T-helper 1 cell treated with Interleukin-12 subunit alpha and Interleukin-12 subunit beta and Interleukin-4 antibody, amounts not matched to agents 30 μg/mL and 1 μg/mL, for 36 hours (primary cell): ENCODE measurements at regions not wholly inside any gene's neighbourhood (a gene's known extent, or its start where the extent isn't known, plus 50 kb on each side); places are given as distances from the start of the nearest gene placed in this dataset.

Experiments
- H3K27ac Mint-ChIP-seq: one replicate; pipeline ENCODE4 v1.8.0; 2021; ENCODE audit warnings: mild to moderate bottlenecking, mixed read lengths
- H3K27me3 Mint-ChIP-seq: one replicate; pipeline ENCODE4 v1.8.0; 2021; ENCODE audit warnings: low read depth, mixed read lengths
- H3K36me3 Mint-ChIP-seq: one replicate; pipeline ENCODE4 v1.8.0; 2021; ENCODE audit warnings: low read depth, mixed read lengths
- H3K4me1 Mint-ChIP-seq: one replicate; pipeline ENCODE4 v1.8.0; 2021; ENCODE audit warnings: low read depth, mixed read lengths
- H3K4me3 Mint-ChIP-seq: one replicate; pipeline ENCODE4 v1.8.0; 2021; ENCODE audit warnings: mild to moderate bottlenecking, moderate library complexity, mixed read lengths
- H3K9me3 Mint-ChIP-seq: one replicate; pipeline ENCODE4 v1.8.0; 2021; ENCODE audit warnings: mixed read lengths

DNA sequence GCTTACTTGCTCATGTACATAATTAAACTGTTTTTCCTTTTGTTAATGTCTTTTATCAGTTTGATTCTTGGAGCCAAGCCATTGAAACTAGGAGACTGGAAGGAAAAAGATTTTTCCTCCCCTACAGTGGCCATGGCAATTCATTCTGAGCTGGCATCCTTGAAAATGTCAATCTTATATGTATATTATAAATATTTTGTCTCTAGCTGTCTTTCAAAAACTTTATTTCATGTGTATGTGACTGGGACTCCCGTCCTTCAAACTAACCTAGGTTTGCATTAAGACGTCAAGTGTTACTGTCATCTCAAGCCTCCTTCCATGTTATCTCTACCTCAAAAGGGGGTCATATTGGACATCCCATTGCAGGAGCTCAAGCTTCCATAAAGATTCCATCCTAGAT lies 280.4 kb downstream of the HRH4 start:
- Mint-ChIP-seq H3K4me3 (no peak overlapping the region), H3K4me1 (no peaks in the 10 kb centered on the region), H3K27me3 (no peaks in the 10 kb centered on the region), H3K36me3 (no peaks in the 10 kb centered on the region), H3K9me3 (no peaks in the 10 kb centered on the region), H3K27ac (no peak overlapping the region)

DNA sequence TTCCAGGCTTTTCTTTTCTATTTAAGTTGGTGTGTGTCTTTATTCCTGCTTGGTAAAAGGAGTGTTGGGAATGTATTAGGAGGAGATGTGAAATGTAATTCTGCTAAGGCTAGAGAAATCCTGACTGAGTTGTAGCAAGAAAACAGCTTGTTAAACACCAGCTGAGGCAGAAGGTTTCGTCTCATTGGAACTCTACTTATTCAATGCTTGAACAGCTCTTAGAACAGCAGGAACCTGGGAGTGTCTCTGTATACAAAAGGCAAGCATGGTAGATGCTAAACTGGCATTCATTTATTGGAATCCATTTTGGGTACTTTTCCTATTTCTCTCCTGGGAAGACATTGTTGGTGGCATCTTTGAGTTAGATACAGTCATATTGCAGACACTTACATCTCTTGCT lies 280.9 kb downstream of the HRH4 start:
- no peaks in the 10 kb centered on the region for H3K9me3 Mint-ChIP-seq
- no peaks in the 10 kb centered on the region for H3K36me3 Mint-ChIP-seq
- no peaks in the 10 kb centered on the region for H3K27me3 Mint-ChIP-seq
- H3K27ac Mint-ChIP-seq = no peak overlapping the region
- no peak overlapping the region for H3K4me3 Mint-ChIP-seq
- no peaks in the 10 kb centered on the region for H3K4me1 Mint-ChIP-seq

DNA sequence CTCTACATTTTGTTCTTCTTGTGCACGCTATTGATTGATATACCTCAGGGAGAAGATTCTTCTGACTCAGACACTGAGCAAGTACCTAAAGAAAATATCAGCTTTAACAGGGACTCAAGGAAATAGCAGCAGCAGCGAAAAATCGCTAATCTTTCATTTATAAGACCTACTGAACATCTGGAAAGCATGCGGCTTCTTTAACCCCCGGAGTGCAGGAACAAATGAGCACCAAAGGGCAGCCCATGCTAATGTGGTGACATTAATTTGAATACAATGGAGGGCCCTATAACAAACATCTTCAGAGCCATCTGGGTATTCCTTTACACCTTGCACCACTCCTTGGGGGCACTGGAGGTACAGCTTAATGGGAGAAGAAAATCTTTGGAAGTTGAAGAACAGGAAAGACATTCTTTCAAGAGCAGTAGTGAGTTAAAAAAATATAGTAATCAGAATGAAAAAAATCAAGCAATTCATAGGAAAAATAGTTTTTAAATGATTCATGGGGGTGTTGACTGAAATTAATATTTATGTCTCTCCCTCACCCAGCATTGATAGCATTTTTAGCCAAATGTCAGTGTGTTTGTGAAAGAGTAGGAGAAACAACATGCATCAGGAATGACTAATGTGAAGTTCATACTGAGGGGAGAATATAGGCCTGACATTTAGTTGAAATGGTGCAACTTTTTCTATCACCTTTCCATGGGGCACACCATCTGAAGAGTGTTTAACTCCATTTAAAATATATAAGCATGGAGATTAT lies 281.7 kb downstream of the HRH4 start:
- Mint-ChIP-seq H3K4me3 (no peak overlapping the region), H3K27ac (no peak overlapping the region), H3K4me1 (no peaks in the 10 kb centered on the region), H3K9me3 (no peaks in the 10 kb centered on the region), H3K36me3 (no peaks in the 10 kb centered on the region), H3K27me3 (no peaks in the 10 kb centered on the region)

DNA sequence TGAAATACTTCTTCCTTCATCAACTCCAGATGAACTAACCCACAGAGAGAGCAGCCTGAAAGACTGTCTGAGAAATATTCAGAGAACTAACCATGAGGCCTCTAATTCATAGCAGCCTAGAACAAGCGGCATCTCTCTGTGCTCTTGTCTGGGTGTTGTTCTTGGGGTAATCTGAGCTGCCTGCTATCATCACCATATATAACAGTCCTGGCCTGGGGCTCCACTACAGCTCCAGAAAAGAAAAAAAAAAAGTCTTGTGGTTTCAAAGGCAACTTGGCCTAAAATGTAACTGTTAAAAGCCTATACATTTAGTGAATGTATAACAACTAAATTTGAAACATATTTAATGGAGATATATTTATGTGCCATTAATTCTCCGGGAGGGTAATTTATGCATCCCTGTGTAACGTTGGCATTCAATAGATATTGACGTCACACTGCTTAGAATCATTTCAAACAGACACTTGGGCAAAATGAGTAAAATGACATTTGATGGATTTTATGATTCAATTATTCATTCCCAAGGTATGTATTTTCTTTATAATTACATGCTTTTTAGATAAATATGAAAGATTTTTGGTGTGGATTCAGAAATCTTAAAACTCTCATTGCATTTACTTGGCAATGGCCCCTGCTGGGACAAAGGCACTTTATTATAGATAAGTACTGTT lies 294.3 kb downstream of the HRH4 start:
- Mint-ChIP-seq H3K27me3 (no peaks in the 10 kb centered on the region), H3K4me3 (no peak overlapping the region)

DNA sequence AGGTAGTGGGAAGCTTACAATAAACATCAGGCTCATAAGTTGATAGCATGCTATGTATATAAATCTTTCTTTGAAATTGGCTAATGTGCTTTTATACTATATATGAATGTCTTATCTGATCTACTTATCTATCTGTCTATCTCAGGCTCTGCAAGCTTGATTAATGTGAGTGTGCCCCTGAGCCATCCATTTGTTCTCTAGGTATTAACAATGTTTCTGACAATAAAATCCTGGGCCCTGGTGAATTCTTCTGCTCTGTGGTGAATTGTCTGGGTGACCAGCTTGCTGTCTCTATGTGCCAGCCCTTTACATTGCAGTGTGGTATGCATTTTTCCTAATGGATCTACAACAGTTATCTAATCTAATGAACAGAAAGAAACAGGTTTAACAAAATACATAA lies 295.9 kb downstream of the HRH4 start:
- Mint-ChIP-seq H3K9me3 (no peaks in the 10 kb centered on the region), H3K4me1 (no peaks in the 10 kb centered on the region), H3K27me3 (no peaks in the 10 kb centered on the region), H3K4me3 (no peak overlapping the region), H3K27ac (no peak overlapping the region), H3K36me3 (no peaks in the 10 kb centered on the region)

More for the DNA sequence above, 294.3 kb downstream of the HRH4 start:
- H3K36me3 Mint-ChIP-seq = no peaks in the 10 kb centered on the region
- no peak overlapping the region for H3K27ac Mint-ChIP-seq
- H3K9me3 Mint-ChIP-seq = no peaks in the 10 kb centered on the region
- H3K4me1 Mint-ChIP-seq = no peaks in the 10 kb centered on the region

DNA sequence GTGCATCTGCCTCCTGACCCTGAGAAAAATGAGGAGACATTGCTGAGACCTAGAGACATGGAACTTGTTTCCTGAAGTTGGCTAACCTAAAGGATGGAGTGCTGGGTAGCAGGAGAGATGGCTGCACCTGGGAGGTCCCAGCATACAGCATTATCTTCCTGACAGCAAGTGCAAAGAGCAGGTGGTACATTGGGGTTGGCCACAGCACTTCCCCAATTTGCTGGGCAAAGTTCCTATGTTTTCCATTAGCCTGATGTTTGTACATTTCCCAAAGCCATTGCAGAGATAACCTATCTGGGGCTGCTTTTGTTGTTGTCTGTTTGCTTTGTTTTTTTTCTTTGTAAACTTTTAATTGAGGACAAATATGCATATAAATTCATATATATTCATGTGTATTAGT lies 296.7 kb downstream of the HRH4 start:
- H3K4me3 Mint-ChIP-seq = no peak overlapping the region
- no peaks in the 10 kb centered on the region for H3K27me3 Mint-ChIP-seq
- H3K4me1 Mint-ChIP-seq = no peaks in the 10 kb centered on the region
- no peaks in the 10 kb centered on the region for H3K9me3 Mint-ChIP-seq
- H3K36me3 Mint-ChIP-seq = no peaks in the 10 kb centered on the region
- no peak overlapping the region for H3K27ac Mint-ChIP-seq

DNA sequence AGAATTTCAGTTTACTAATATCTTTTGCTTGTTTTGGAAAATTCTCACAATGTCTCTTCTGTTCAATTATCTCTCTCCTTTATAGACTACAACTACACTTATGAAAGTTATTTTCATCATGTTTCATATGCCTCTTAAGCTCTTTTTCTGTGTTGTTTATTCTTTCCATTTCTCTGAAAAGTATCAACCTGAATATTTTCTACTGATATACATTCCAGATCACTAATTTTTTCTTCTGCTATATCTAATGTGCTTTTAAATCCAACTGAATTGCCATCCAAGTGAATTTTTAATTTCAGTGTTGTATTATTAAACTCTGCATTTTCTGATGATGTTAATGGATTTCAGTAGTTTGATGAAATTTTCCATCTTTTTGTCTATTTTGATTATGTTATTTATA lies 301.3 kb downstream of the HRH4 start:
- Mint-ChIP-seq H3K27ac (no peak overlapping the region), H3K9me3 (no peaks in the 10 kb centered on the region), H3K36me3 (no peaks in the 10 kb centered on the region), H3K27me3 (no peaks in the 10 kb centered on the region), H3K4me1 (no peaks in the 10 kb centered on the region), H3K4me3 (no peak overlapping the region)

DNA sequence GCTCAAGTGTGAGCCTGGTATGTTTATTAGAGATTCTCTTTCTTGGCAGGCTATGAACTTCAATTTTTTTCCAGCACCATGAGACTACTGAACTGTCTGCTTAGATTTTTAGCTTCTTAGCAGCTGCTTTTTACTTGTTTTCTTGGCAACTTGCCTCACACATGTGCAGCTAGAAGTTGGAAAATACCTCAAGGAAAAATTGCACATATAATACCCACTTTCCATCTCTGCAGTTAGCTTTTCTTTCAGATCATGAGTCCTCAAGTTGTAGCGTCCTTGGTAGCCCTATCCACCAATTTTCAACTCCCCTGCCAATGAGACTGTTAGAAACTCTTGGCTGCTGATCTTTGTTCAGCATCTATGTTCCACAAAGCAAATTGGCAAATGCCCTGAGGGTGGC lies 302.1 kb downstream of the HRH4 start:
- H3K36me3 Mint-ChIP-seq = no peaks in the 10 kb centered on the region
- no peaks in the 10 kb centered on the region for H3K9me3 Mint-ChIP-seq
- H3K4me1 Mint-ChIP-seq = no peaks in the 10 kb centered on the region
- no peaks in the 10 kb centered on the region for H3K27me3 Mint-ChIP-seq
- H3K4me3 Mint-ChIP-seq = no peak overlapping the region
- no peak overlapping the region for H3K27ac Mint-ChIP-seq

DNA sequence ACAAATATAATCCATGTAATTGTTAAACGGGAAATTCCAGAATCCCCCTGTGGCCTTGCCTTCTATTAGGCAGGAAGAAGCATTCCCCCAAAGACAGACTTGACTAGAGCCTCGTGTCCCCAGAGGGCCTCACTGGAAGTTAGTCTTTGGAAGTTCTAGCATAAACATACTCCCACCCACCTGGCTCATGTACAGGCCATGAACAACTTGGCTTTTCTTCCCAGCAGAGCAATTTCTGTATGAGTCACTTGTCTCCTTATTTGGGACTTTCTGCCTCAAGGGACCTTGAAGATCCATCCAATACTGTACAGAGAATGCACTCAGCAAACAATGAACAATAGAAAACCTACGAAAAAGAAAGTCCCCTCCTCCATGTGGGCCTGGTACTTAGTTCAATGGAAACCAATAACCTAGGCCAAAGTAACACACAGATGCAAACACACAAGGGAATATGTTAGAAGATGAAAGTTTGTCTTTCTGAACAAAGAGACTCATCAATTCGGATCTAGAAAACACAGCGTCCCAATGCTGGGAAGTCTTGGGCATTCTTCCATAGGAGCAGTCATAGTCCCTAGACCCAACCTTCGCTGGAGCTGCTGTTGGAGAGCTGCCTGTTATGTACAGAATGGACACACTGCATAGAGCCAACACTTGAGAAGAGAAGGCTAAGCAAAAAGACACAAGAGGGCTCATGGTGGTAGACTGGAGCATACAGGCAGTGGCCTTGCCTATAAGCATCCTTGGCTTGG lies 303.5 kb downstream of the HRH4 start:
- H3K27ac Mint-ChIP-seq = no peak overlapping the region
- H3K9me3 Mint-ChIP-seq = no peaks in the 10 kb centered on the region
- H3K4me1 Mint-ChIP-seq = no peaks in the 10 kb centered on the region
- H3K4me3 Mint-ChIP-seq = no peak overlapping the region
- H3K36me3 Mint-ChIP-seq = no peaks in the 10 kb centered on the region
- no peaks in the 10 kb centered on the region for H3K27me3 Mint-ChIP-seq

DNA sequence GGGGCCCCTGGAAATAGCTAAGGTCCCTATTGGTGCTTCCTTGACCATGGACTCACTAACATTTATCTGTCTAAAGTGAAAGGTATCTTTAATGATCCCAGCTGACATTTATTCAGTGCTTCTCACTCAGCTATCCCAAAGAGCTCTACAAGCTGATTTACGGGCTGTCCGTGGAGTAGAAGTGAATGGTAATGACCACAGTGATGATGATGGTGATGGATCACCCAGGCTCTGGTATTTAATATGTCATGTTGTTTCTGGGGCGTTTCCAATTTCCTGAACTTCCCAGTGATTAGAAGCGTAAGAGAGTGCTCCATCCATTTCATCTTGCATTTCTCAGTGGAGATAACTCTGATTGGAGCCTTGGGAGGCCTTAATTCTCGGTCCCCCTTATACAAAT lies 304.3 kb downstream of the HRH4 start:
- Mint-ChIP-seq H3K36me3 (no peaks in the 10 kb centered on the region), H3K27ac (no peak overlapping the region), H3K4me1 (no peaks in the 10 kb centered on the region), H3K27me3 (no peaks in the 10 kb centered on the region), H3K9me3 (no peaks in the 10 kb centered on the region), H3K4me3 (no peak overlapping the region)

DNA sequence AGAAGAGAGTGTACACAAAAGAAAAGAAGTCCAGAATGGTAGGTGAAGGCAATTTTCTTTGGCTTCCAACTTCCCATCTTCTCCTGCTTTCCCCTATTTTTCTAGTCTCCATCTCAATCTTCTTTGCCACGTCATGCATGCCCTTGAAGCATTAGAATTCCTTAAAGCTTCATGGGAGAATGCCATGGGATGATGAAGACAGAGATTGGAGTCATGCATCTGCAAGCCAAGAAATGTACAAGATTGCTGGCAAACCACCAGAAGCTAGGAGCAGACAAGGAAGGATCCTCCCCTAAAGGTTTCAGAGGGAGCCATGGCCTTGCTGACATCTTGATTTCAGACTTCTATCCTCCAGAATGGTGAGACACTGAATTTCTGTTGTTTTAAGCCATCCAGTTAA lies 305.9 kb downstream of the HRH4 start:
- Mint-ChIP-seq H3K36me3 (no peaks in the 10 kb centered on the region), H3K9me3 (no peaks in the 10 kb centered on the region), H3K4me3 (no peak overlapping the region), H3K27me3 (no peaks in the 10 kb centered on the region), H3K4me1 (no peaks in the 10 kb centered on the region), H3K27ac (no peak overlapping the region)

DNA sequence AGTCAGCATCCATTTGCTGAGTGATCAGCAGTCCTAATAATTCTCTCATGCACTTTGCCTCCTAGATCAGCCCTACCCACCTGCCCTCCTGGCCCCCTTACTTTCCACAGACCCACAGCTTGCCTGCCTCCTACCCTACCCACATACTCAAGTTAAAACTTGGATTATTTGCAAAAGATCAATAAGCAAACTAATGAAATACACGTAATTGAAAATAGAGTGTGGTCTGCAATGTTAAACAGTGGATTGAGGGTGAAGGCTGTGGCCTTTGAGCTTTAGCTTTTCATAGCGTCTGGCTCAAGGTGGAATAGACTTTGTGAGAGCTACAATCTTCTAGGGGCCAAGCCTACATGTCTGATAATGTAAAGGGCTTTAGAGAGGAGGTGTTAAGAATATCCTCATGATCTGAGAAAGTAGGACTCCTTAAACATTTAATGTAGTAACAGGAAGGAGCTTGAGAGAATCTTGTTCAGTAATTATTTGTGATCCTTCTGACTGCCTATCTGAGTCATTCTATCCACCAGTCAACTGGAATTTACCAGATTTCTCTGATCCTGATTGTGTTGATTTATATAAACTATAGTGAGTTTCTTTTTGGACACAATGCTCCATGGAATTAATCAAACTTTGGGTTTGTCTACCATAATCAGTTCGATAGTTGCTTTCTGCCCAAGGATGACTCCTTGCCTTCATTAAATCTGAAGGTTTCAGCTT lies 310.0 kb downstream of the HRH4 start:
- Mint-ChIP-seq H3K27me3 (no peaks in the 10 kb centered on the region), H3K9me3 (no peaks in the 10 kb centered on the region), H3K4me3 (no peak overlapping the region), H3K36me3 (no peaks in the 10 kb centered on the region), H3K4me1 (no peaks in the 10 kb centered on the region), H3K27ac (no peak overlapping the region)

DNA sequence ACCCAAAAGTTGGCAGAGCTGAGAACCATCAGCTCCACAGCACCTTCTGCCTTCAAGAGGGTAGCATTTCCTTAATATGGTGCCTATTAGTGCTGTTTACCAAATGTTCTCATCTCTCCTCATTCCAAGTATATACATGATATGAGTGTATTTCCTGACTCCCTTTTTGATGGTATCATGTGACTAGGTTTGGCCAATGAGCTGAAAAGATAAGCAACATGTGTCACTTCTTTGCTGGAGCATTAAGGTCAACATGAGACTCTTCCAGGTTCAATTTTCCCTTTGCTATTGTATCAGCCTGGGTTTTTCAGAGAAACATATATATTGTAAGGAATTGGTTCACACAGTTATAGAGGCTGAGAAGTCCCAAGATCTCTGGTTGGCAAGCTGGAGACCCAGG lies 310.9 kb downstream of the HRH4 start:
- Mint-ChIP-seq H3K27ac (no peak overlapping the region), H3K36me3 (no peaks in the 10 kb centered on the region), H3K27me3 (no peaks in the 10 kb centered on the region), H3K4me1 (no peaks in the 10 kb centered on the region), H3K4me3 (no peak overlapping the region), H3K9me3 (no peaks in the 10 kb centered on the region)

DNA sequence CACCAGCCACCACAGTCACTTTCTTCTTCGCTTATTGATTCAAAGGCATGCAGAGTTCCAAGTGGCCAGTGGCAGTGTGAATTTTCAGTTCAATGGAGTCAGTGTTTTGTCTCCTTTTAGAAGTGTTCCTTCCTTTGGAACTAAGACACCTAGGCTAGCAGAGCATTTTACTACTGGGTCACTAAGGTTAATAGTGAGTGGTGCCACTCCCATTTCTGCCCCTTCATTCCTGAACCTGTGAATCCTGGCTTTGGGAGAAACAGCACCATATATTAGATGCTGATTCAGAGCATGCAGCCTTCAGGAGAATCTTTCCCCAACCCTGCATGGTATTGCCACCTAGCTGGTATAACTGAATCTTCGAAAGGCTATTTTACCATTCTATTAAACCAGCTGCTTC lies 312.7 kb downstream of the HRH4 start:
- H3K9me3 Mint-ChIP-seq = no peaks in the 10 kb centered on the region
- H3K36me3 Mint-ChIP-seq = no peaks in the 10 kb centered on the region
- H3K4me3 Mint-ChIP-seq = no peak overlapping the region
- no peak overlapping the region for H3K27ac Mint-ChIP-seq
- no peaks in the 10 kb centered on the region for H3K27me3 Mint-ChIP-seq
- H3K4me1 Mint-ChIP-seq = no peaks in the 10 kb centered on the region
